GM23338 (cell line): ENCODE measurements at regions not wholly inside any gene's neighbourhood (a gene's known extent, or its start where the extent isn't known, plus 50 kb on each side); places are given as distances from the start of the nearest gene placed in this dataset.

Source experiments
- CREB1 ChIP-seq: fragments of 250-450 bp; sonication (Bioruptor Pico); IDR thresholded peaks from 2 replicates; pipeline ENCODE4 v1.5.0; 2020; ENCODE audit warnings: low read depth, mild to moderate bottlenecking, moderate library complexity
- EZH2phosphoT487 ChIP-seq: fragments of 200-600 bp; sonication (generic); IDR thresholded peaks from one replicate; pipeline ENCODE4 v1.8.1; 2018; ENCODE audit warnings: antibody characterized with exemption; ENCODE audit not compliant: unreplicated experiment
- TF ChIP-seq, protein P1 (sequence below), 2 experiments: fragments of 200-600 bp in 1 of 2; sonication (generic) in 1 of 2; conservative IDR thresholded peaks; 2 replicates each; pipeline versions ENCODE4 v1.5.1 to v1.6.1; 2016 to 2017; ENCODE audit warnings: antibody characterized with exemption in 2 of 2, low read depth in 2 of 2, mild to moderate bottlenecking in 2 of 2, moderate library complexity in 1 of 2
- TF ChIP-seq, protein P2 (sequence below): IDR thresholded peaks from one replicate; pipeline ENCODE4 v1.6.1; 2018; ENCODE audit warnings: antibody characterized with exemption; ENCODE audit not compliant: unreplicated experiment

DNA sequence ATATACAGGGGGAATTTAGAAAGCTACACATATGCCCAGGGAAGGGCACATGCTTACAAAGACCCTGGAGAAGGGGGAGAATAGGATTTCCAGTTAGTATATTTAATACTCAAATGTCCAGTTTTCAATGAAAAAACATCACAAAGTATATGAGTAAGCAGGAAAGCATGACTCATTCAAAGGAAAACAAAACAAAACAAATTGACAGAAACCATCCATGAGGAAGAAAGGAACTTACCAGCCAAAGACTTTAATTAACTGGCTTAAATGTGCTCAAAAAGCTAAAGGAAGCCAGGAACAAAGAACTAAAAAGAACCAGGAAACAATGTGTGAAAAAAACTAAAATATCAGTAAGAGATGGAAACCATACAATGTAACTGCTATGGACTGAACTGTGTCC, 716.2 kb upstream of the ARGLU1 start:
- TF ChIP-seq, protein P1, sequence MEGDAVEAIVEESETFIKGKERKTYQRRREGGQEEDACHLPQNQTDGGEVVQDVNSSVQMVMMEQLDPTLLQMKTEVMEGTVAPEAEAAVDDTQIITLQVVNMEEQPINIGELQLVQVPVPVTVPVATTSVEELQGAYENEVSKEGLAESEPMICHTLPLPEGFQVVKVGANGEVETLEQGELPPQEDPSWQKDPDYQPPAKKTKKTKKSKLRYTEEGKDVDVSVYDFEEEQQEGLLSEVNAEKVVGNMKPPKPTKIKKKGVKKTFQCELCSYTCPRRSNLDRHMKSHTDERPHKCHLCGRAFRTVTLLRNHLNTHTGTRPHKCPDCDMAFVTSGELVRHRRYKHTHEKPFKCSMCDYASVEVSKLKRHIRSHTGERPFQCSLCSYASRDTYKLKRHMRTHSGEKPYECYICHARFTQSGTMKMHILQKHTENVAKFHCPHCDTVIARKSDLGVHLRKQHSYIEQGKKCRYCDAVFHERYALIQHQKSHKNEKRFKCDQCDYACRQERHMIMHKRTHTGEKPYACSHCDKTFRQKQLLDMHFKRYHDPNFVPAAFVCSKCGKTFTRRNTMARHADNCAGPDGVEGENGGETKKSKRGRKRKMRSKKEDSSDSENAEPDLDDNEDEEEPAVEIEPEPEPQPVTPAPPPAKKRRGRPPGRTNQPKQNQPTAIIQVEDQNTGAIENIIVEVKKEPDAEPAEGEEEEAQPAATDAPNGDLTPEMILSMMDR (conservative IDR thresholded peaks at IDR 0.05; ENCODE audit: low read depth in 2 of 2): no peak
- TF ChIP-seq, protein P2, sequence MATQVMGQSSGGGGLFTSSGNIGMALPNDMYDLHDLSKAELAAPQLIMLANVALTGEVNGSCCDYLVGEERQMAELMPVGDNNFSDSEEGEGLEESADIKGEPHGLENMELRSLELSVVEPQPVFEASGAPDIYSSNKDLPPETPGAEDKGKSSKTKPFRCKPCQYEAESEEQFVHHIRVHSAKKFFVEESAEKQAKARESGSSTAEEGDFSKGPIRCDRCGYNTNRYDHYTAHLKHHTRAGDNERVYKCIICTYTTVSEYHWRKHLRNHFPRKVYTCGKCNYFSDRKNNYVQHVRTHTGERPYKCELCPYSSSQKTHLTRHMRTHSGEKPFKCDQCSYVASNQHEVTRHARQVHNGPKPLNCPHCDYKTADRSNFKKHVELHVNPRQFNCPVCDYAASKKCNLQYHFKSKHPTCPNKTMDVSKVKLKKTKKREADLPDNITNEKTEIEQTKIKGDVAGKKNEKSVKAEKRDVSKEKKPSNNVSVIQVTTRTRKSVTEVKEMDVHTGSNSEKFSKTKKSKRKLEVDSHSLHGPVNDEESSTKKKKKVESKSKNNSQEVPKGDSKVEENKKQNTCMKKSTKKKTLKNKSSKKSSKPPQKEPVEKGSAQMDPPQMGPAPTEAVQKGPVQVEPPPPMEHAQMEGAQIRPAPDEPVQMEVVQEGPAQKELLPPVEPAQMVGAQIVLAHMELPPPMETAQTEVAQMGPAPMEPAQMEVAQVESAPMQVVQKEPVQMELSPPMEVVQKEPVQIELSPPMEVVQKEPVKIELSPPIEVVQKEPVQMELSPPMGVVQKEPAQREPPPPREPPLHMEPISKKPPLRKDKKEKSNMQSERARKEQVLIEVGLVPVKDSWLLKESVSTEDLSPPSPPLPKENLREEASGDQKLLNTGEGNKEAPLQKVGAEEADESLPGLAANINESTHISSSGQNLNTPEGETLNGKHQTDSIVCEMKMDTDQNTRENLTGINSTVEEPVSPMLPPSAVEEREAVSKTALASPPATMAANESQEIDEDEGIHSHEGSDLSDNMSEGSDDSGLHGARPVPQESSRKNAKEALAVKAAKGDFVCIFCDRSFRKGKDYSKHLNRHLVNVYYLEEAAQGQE: no peak
- TF ChIP-seq CREB1 (CRISPR knock-in tag) (no peak), EZH2phosphoT487 (no peak)
